Hepatocyte (in vitro differentiated cells): ENCODE measurements at regions not wholly inside any gene's neighbourhood (a gene's known extent, or its start where the extent isn't known, plus 50 kb on each side); places are given as distances from the start of the nearest gene placed in this dataset.

Experiments used
- DNase-seq: peaks from one replicate; pipeline ENCODE4 v3.0.0-alpha.2; 2016; ENCODE audit warnings: low spot score
- H2AFZ ChIP-seq: fragments of 200-600 bp; sonication (generic); 2 replicates; pipeline ENCODE4 v1.6.0; 2016; ENCODE audit warnings: antibody characterized with exemption, mild to moderate bottlenecking
- H3K27ac ChIP-seq: fragments of 200-600 bp; sonication (generic); 2 replicates; pipeline ENCODE4 v1.5.1; 2016; ENCODE audit warnings: mild to moderate bottlenecking
- H3K27me3 ChIP-seq: fragments of 200-600 bp; sonication (generic); 2 replicates; pipeline ENCODE4 v1.6.1; 2016
- H3K36me3 ChIP-seq: fragments of 200-600 bp; sonication (generic); replicated peaks from 2 replicates; pipeline ENCODE4 v1.5.1; 2016; ENCODE audit warnings: low read depth; ENCODE audit not compliant: insufficient read depth
- H3K4me1 ChIP-seq: fragments of 200-600 bp; sonication (generic); 2 replicates; pipeline ENCODE4 v1.5.1; 2016; ENCODE audit warnings: mild to moderate bottlenecking, moderate library complexity; ENCODE audit not compliant: insufficient read depth
- H3K4me2 ChIP-seq: fragments of 200-600 bp; sonication (generic); 2 replicates; pipeline ENCODE4 v1.6.0; 2016
- H3K4me3 ChIP-seq: fragments of 200-600 bp; sonication (generic); 2 replicates; pipeline ENCODE4 v1.5.1; 2016; ENCODE audit warnings: mild to moderate bottlenecking
- H3K79me2 ChIP-seq: fragments of 200-600 bp; sonication (generic); 2 replicates; pipeline ENCODE4 v1.6.0; 2017; ENCODE audit warnings: mild to moderate bottlenecking
- H3K9me2 ChIP-seq: fragments of 200-600 bp; sonication (generic); replicated peaks from 2 replicates; pipeline ENCODE4 v1.6.0; 2017; ENCODE audit warnings: mild to moderate bottlenecking; ENCODE audit not compliant: insufficient read depth
- H3K9me3 ChIP-seq: fragments of 200-600 bp; sonication (generic); 2 replicates; pipeline ENCODE4 v1.5.1; 2016; ENCODE audit warnings: low read depth, mild to moderate bottlenecking
- H4K20me1 ChIP-seq: fragments of 200-600 bp; sonication (generic); 2 replicates; pipeline ENCODE4 v1.6.0; 2016; ENCODE audit warnings: mild to moderate bottlenecking; ENCODE audit not compliant: insufficient read depth, poor library complexity, severe bottlenecking
- CTCF ChIP-seq: fragments of 200-600 bp; sonication (generic); IDR thresholded peaks from 2 replicates; pipeline ENCODE4 v1.5.1; 2016; ENCODE audit warnings: antibody characterized with exemption, mild to moderate bottlenecking; ENCODE audit not compliant: poor library complexity
- EZH2 ChIP-seq: fragments of 200-600 bp; sonication (generic); IDR thresholded peaks from 2 replicates; pipeline ENCODE4 v1.6.1; 2016; ENCODE audit warnings: antibody characterized with exemption, mild to moderate bottlenecking, borderline replicate concordance
- EZH2phosphoT487 ChIP-seq: fragments of 200-600 bp; sonication (generic); IDR thresholded peaks from one replicate; pipeline ENCODE4 v1.6.1; 2018; ENCODE audit warnings: antibody characterized with exemption, mild to moderate bottlenecking, low read depth, moderate library complexity; ENCODE audit not compliant: unreplicated experiment, severe bottlenecking
- WGBS: methylation state at CpG from one replicate; pipeline ENCODE4 v1.1.6; 2016; ENCODE audit warnings: low lambda C conversion rate; ENCODE audit errors: missing lambda C conversion rate; 5-methylcytosine and 5-hydroxymethylcytosine counted together

GRCh38 chr1:60822252-60822651 lies 260.1 kb upstream of the NFIA start:
- Histone ChIP-seq H4K20me1 (no peaks in the 10 kb centered on the region), H3K4me3 (no peak overlapping the region), H3K27me3 (no peaks in the 10 kb centered on the region), H3K27ac (no peak overlapping the region), H3K4me1 (no peaks in the 10 kb centered on the region), H3K36me3 (no peaks in the 10 kb centered on the region), H2AFZ (no peak overlapping the region), H3K9me2 (no peaks in the 10 kb centered on the region), H3K79me2 (no peaks in the 10 kb centered on the region), H3K9me3 (peaks cover 4% of the 10 kb centered on the region), H3K4me2 (no peak overlapping the region)
- 79% methylated on average over 1 of the region's 1 CpG for WGBS
- no peak for TF ChIP-seq EZH2phosphoT487
- TF ChIP-seq EZH2: no peak
- no peak for TF ChIP-seq CTCF
- no peak for DNase-seq

- Histone ChIP-seq H2AFZ (no peak overlapping the region), H3K27ac (no peak overlapping the region), H3K79me2 (no peaks in the 10 kb centered on the region), H3K27me3 (no peaks in the 10 kb centered on the region), H3K9me3 (no peaks in the 10 kb centered on the region), H3K4me3 (no peak overlapping the region), H3K4me1 (no peaks in the 10 kb centered on the region), H3K36me3 (no peaks in the 10 kb centered on the region), H3K4me2 (no peak overlapping the region), H3K9me2 (no peaks in the 10 kb centered on the region), H4K20me1 (no peaks in the 10 kb centered on the region)
- DNase-seq: no peak
- WGBS: 88% methylated on average over 1 of the region's 1 CpG
- TF ChIP-seq CTCF (no peak), EZH2 (no peak), EZH2phosphoT487 (no peak)
Observed at GRCh38 chr1:60821156-60821555, 261.2 kb upstream of the NFIA start.

- 72% methylated on average over 4 of the region's 4 CpGs for WGBS
- Histone ChIP-seq H3K36me3 (no peaks in the 10 kb centered on the region), H3K27me3 (no peaks in the 10 kb centered on the region), H3K9me2 (no peaks in the 10 kb centered on the region), H3K4me2 (no peak overlapping the region), H3K27ac (no peak overlapping the region), H3K4me3 (no peak overlapping the region), H3K9me3 (no peaks in the 10 kb centered on the region), H2AFZ (no peak overlapping the region), H3K4me1 (no peaks in the 10 kb centered on the region), H3K79me2 (no peaks in the 10 kb centered on the region), H4K20me1 (no peaks in the 10 kb centered on the region)
- TF ChIP-seq EZH2 (no peak), EZH2phosphoT487 (no peak), CTCF (no peak)
- DNase-seq: no peak
Observed at GRCh38 chr1:60818969-60819701, 263.2 kb upstream of the NFIA start.
